ENCODE measurements at regions not wholly inside any gene's neighbourhood (a gene's known extent, or its start where the extent isn't known, plus 50 kb on each side); places are given as distances from the start of the nearest gene placed in this dataset.

DNA sequence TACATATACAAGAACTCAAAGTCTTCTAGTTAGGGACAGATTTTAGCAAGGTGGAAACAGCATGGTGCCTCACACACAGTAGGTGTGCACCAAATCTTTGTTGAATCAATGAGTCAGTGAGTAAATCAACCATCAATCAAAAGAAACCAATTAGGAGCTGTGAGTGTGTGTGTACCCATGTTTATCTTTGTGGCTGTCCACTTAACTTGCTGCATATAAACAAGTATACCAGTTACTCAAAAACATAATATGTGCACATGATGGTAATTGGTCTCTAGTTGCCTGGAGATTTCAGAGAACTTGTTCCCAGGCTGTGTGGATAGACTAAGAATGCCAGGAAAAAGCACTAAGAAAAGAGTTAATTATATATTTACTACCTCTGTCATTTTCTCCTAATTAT, 272.2 kb upstream of the CCL2 start:
- TF ChIP-seq, protein P1, sequence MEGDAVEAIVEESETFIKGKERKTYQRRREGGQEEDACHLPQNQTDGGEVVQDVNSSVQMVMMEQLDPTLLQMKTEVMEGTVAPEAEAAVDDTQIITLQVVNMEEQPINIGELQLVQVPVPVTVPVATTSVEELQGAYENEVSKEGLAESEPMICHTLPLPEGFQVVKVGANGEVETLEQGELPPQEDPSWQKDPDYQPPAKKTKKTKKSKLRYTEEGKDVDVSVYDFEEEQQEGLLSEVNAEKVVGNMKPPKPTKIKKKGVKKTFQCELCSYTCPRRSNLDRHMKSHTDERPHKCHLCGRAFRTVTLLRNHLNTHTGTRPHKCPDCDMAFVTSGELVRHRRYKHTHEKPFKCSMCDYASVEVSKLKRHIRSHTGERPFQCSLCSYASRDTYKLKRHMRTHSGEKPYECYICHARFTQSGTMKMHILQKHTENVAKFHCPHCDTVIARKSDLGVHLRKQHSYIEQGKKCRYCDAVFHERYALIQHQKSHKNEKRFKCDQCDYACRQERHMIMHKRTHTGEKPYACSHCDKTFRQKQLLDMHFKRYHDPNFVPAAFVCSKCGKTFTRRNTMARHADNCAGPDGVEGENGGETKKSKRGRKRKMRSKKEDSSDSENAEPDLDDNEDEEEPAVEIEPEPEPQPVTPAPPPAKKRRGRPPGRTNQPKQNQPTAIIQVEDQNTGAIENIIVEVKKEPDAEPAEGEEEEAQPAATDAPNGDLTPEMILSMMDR (conservative IDR thresholded peaks at IDR 0.05; ENCODE audit: low read depth, low read length): no peak
- no peak for TF ChIP-seq EZH2 (IDR thresholded peaks at IDR 0.05; ENCODE audit: borderline replicate concordance, low read depth, low read length, poor library complexity, severe bottlenecking)
